CD1c-positive myeloid dendritic cell (primary cell): ENCODE measurements at regions not wholly inside any gene's neighbourhood (a gene's known extent, or its start where the extent isn't known, plus 50 kb on each side); places are given as distances from the start of the nearest gene placed in this dataset.
"Not testable (repeated sequence)": the region's sequence is repeated elsewhere in the genome, so short reads cannot be mapped to it uniquely, and the experiment has no call there.

ENCODE experiments used
- DNase-seq: peaks from one replicate; pipeline ENCODE4 v3.0.0-alpha.2; 2016; ENCODE audit errors: extremely low spot score

GRCh38 chr15:69916169-69916785, 181.4 kb downstream of the TLE3 start:
- DNase-seq: no peak

- no peak for DNase-seq
Observed at GRCh38 chr15:69917056-69917455, 180.7 kb downstream of the TLE3 start.

DNA sequence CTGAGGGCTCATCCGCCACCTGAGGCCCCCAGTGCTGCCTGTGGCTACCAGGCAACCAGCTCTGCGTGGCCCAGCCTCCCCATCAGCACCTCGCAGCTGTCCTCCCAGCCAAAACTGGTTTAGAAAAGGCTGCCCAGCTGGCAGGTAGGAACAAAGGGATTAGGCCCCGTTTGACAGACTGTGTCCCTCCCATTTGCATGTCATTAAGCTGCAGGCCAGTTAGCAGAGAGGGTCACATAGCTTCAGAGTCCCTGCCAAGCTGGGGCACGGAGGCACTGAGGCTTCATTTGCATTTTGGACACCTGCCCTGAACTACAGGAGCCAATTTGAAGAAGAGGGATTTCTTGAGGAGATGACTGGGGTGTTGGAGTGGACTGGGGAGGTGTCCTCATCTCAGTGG, 177.9 kb downstream of the TLE3 start:
- no peak for DNase-seq

GRCh38 chr15:69920221-69920620, 177.5 kb downstream of the TLE3 start:
- no peak for DNase-seq

DNA sequence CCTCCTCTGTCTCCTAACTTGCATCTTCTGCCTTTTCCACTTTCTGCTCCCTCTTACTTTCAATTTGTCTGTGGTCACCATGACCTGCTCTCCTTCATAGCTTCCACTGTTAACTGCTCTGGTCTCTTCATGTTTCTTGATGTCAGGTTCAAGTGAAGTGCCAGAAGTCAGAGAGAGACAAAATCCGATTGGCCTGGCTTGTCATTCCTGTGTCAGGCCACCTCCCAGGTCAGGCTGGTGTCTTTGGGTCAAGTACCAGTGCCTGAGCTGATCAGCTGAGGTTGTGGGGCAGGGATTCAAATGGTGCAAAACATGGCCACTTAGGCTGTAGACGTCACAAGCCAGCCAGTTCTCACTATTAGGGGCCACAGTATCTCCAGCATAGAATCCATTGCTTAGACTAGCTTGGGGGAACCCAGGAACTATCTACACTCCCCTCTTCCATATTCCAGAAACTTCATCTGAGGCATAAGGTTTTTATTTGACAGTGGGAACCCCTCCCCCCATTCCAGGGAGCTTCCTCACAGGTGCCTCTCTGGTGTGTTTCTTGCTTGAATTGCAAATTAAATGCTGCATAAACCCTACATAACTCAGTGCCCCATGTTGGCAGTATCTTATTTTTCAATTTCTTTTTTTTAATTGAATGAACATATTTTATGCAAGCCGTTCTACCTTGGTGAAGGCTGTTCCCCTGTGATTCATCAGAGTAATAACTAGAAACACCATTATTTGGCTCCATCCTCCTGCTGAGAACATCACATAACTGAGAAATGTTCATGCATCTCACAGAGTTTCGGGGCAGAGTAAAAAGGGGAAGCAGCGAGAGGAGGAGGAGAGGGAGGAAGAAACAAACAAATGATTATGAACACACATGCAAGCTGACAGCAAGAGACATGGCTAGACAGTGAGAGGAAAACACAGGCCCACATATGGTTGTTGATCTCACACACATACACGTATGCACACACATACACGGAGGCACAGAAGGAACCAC, 175.8 kb downstream of the TLE3 start:
- DNase-seq: no peak

- no peak for DNase-seq
Observed at GRCh38 chr15:69924531-69924930, 173.2 kb downstream of the TLE3 start.

GRCh38 chr15:69926006-69926405, 171.7 kb downstream of the TLE3 start:
- no peak for DNase-seq

DNA sequence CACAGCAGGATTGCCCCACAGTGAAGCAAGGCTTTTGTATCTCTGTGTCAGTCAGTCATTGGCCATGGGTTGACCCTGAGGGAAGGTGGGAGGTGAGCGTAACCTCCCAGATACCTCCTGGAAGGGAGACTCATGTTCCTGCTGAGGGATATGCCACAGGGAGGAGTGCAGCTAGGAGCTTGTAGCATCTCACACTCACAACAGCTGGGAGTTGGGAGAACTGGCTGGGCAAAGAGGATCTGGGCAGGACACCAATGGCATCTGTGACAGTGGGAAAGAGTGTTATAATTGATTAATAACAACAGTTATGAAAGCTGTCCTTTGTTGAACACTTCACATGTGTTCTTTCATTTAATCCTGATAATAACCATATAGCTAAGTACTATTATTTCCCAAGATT, 171.0 kb downstream of the TLE3 start:
- DNase-seq: no peak

DNA sequence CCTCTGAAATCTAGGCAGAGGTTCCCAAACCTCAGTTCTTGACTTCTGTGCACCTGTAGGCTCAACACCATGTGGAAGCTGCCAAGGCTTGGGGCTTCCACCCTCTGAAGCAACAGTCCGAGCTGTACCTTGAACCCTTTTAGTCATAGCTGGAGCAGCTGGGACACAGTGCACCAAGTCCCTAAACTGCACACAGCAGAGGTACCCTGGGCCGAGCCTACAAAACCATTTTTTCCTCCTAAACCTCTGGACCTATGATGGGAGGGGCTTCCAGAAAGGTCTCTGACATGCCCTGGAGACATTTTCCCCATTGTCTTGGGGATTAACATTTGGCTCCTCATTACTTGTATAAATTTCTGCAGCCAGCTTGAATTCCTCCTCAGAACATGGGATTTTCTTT, 168.8 kb downstream of the TLE3 start:
- not testable (repeated sequence) for DNase-seq

DNA sequence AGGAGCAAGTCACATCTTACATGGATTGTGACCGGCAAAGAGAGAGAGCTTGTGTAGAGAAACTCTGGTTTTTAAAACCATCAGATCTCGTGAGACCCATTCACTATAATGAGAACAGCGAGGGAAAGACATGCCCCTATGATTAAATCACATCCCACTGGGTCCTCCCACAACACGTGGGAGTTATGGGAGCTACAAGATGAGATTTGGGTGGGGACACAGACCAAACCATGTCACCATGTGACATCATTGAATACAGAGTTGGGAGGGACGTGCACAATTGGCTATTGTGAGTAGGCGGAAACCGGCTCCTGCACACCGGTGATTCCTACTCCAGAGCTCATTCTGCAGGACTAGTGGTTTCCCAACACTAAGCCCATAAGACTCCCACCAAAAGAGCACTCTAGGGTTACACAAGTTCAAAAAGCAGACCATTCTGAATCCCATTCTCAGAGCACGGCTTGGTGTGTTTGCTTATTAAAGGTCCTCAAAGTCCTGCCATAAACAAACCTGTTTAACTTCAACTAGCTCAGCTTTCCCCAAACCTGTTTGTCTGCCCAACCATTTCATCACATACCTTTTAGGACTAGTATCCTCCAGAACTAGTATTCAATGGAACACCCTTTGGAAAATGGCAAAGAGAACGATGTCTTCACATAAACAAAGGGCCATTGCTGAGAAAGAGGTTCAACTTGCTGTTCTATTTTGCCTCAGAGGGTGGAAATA, 167.6 kb downstream of the TLE3 start:
- no peak for DNase-seq

- no peak for DNase-seq
Observed at GRCh38 chr15:69930754-69931153, 167.0 kb downstream of the TLE3 start.

GRCh38 chr15:69931156-69931555, 166.6 kb downstream of the TLE3 start:
- DNase-seq: no peak

DNA sequence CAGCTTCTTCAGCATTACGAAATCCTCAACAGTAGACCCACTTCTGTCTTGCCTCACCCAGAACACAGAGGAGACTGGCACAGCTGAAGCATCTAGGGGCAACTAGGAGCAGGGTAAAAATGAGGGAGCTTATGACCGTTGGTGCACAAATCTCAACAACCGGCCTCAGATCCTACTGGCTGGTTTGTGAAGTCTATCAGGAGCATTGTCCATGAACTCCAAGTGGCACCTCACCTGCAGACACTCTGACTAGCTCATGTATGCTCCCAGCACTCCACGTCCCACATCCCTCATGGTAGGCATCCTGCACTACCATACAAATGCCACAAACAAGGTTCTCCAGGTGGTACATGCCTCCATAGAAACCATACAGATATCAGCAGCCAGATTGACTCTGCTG, 163.1 kb downstream of the TLE3 start:
- no peak for DNase-seq

DNA sequence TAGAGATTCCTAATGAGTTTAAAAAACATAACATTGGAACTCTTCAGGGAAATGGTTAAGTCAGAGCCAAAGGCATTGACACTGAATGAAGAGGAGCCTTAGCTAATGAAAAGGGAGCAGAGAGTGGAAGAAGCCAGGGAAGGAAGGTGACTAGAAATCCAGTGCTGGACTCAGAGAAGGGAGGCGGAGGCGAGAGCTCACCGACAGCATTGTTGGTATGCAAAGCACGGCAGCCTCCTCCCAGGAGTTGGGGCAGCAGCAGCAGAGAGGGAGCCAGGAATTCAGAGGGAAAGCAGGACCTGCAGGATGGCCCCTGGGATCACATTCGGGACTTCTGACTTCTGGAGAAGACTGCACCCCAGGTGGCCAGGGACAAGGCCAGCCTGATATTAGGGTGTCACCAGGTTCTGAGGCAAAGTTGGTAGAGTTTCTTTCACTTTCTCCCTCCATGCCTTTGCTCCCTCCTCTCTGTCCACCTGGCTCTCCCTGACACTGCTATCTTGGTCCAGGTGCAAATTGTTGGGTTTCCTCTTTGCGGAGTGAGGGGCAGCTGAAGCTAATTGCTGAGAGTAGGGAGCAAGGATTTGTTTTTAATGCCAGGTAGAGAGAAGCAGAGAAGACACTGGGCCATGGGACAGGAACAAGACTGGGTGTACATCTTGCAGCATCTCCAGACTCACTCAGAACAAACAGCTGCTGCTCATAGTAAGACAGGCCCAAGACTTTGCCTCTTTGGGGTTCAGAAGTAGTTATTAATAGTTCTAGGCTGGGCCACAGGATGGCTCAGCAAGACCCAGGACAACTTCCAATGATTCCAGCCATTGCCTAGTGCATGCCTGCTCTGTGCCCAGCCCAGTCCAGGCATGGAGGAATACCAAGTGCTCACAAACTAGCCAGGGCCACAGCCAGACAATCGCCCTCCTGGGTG, 157.9 kb downstream of the TLE3 start:
- DNase-seq: no peak

GRCh38 chr15:69940441-69941300, 157.0 kb downstream of the TLE3 start:
- DNase-seq: no peak

DNA sequence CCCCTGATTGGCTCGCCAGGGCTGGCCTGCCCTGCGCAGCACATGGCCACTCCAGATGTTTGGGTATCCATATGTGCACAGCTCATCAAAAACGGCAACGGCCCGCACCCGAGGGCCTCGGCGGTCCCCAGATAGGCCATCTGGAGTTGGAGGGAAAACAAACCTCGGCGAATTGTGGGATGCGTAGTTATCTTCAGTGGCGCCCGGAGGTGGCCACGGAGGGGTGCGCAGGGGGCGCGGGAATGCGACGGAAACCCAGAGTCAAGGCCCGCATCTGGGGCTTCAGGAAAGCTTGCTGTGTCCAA, 156.5 kb downstream of the TLE3 start:
- no peak for DNase-seq

DNA sequence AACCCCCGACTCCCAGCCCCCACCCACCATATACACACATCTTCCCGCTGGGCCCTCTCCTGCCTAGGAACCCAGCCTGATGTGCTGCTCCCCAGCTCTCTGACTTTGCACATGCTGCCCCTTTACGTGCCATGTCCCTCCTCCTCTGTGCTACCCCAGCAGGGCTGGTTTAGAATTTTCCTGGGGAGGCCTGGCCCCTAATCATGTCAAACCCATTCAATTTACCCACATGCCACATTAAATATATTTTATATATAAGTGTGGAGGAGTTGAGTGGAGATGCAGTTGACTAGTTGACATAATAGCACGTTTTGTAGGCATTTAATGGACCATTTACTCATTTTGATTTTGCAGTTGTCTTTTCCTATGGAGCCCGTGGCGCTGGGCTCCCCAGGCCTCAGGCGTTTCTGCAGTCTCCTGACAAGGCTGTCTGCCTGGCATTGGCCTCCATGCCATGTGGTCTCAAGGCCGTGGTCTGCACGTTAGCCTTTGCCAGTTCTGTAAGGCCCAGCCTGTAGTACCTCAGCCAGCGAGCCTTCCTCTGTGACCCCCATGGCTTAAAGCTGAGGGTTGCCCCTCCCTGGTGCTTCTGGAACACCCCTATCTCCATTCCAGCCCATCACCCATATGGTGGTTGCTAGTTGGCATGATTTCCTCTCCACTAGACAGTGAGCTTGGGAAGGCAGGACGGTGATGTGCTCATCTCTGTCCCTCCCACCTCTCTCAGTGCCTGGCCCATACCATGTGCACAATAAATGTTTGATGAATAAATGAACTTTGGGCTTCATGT, 155.8 kb downstream of the TLE3 start:
- no peak for DNase-seq

GRCh38 chr15:69943637-69944036, 154.1 kb downstream of the TLE3 start:
- DNase-seq: no peak

DNA sequence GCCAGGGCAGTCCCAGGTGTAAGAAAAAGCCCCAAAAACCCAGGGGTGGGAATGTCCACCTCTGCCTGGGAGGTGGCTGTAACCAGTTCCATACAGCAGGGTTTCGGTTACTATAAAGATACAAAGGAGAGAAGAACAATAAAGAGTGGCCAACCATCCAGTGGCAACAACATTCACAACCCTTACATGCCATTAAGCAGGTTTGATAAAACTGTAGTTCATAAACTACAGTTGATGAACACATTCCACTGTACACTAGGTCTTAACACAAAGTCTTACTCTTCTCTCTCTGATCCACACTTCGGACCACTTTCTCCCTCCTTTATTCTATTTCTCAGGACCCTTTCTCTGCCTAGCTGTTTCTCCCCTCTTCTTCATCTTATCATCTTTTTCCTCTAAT, 152.0 kb downstream of the TLE3 start:
- DNase-seq: no peak

DNA sequence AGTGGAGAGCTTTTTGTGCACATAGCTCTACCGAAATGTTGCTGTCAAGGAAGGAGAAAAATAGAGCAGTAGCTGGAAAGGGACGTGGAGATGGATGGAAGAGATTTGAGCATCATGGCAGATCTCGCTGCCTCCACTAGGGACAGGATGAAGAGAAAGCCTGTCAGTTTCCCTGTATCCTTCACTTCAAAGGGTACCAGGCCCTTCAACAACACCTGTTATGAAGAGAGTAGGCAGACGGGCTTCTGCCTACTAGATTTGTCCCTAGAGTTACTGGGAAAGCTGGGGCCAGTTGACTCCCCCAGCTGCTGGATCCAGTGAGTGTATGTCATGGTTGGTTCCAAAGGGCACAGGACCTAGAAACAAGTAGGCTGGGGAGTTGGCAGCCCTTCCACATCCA, 150.8 kb downstream of the TLE3 start:
- no peak for DNase-seq
